IMR-90 (cell line): ENCODE measurements at regions not wholly inside any gene's neighbourhood (a gene's known extent, or its start where the extent isn't known, plus 50 kb on each side); places are given as distances from the start of the nearest gene placed in this dataset.

Source experiments
- ATAC-seq: fragments of 200-7000 bp; cut with Tn5 transposase; 2 replicates; pipeline ENCODE4 v1.9.1; 2020; ENCODE audit warnings: low read depth, mild to moderate bottlenecking, moderate library complexity
- BruUV-seq: library from RNA; stranded (reverse); fragments of 400-500 nt; replicated peaks from 2 replicates; lab custom pipeline; 2021; lab: Mats Ljungman, UMichigan
- CTCF ChIA-PET: fragments of 300-600 bp; formaldehyde crosslinking; extraction: SDS; loops from one replicate; lab custom pipeline; 2021; ENCODE audit warnings: antibody characterized with exemption; lab: Yijun Ruan, JAX
- POLR2A ChIA-PET: fragments of 300-600 bp; sonication (Branson Sonifier 250); formaldehyde crosslinking; loops from one replicate; lab custom pipeline; 2022; ENCODE audit warnings: antibody characterized with exemption; ENCODE audit not compliant: unreplicated experiment; lab: Charles Lee
- DNase-seq: peaks from one replicate; pipeline ENCODE4 v3.0.0; 2013
- H2AFZ ChIP-seq: replicated peaks from 2 replicates; pipeline ENCODE3; 2013; ENCODE audit warnings: low read length, mild to moderate bottlenecking; ENCODE audit not compliant: poor library complexity
- H2AK5ac ChIP-seq: 2 replicates; pipeline ENCODE4 v1.6.1; 2013; ENCODE audit warnings: low read depth, low read length, inconsistent platforms
- H2AK9ac ChIP-seq: replicated peaks from 2 replicates; pipeline ENCODE3; 2013; ENCODE audit warnings: mild to moderate bottlenecking, low read depth, low read length, moderate library complexity; ENCODE audit not compliant: poor library complexity
- H2BK120ac ChIP-seq: 2 replicates; pipeline ENCODE4 v1.6.1; 2013; ENCODE audit warnings: low read depth, low read length, inconsistent platforms
- H2BK15ac ChIP-seq: 3 replicates; pipeline ENCODE4 v1.6.1; 2013; ENCODE audit warnings: low read depth, low read length, inconsistent platforms
- H2BK20ac ChIP-seq: 2 replicates; pipeline ENCODE4 v1.6.1; 2013; ENCODE audit warnings: low read depth, mild to moderate bottlenecking, inconsistent platforms, low read length, moderate library complexity
- H2BK5ac ChIP-seq: 2 replicates; pipeline ENCODE4 v1.6.1; 2013; ENCODE audit warnings: mild to moderate bottlenecking, low read depth, low read length, inconsistent platforms; ENCODE audit not compliant: poor library complexity, severe bottlenecking
- H3K14ac ChIP-seq: replicated peaks from 2 replicates; pipeline ENCODE4 v1.6.1; 2013; ENCODE audit warnings: low read depth, low read length, inconsistent platforms
- H3K18ac ChIP-seq: 2 replicates; pipeline ENCODE4 v1.6.1; 2013; ENCODE audit warnings: low read depth, low read length, control low read depth
- H3K23ac ChIP-seq: 2 replicates; pipeline ENCODE4 v1.6.1; 2013; ENCODE audit warnings: low read depth, low read length, inconsistent platforms
- H3K27ac ChIP-seq: 2 replicates; pipeline ENCODE4 v1.5.1; 2013; ENCODE audit warnings: mild to moderate bottlenecking, control low read depth, low read length; ENCODE audit not compliant: insufficient read depth
- H3K27me3 ChIP-seq: 2 replicates; pipeline ENCODE4 v1.6.1; 2013; ENCODE audit warnings: low read length; ENCODE audit not compliant: control insufficient read depth, insufficient read depth
- H3K36me3 ChIP-seq: 2 replicates; pipeline ENCODE4 v1.6.1; 2013; ENCODE audit warnings: low read length, mixed read lengths; ENCODE audit not compliant: control insufficient read depth, insufficient read depth
- H3K4ac ChIP-seq: 2 replicates; pipeline ENCODE4 v1.6.1; 2013; ENCODE audit warnings: low read depth, low read length, inconsistent platforms
- H3K4me1 ChIP-seq: 2 replicates; pipeline ENCODE4 v1.6.1; 2013; ENCODE audit warnings: low read length, mixed read lengths; ENCODE audit not compliant: control insufficient read depth, insufficient read depth
- H3K4me2 ChIP-seq: 2 replicates; pipeline ENCODE4 v1.6.1; 2013; ENCODE audit warnings: low read depth, mild to moderate bottlenecking, control low read depth, low read length, moderate library complexity
- H3K4me3 ChIP-seq: 2 replicates; pipeline ENCODE4 v1.5.1; 2013; ENCODE audit warnings: low read depth, mild to moderate bottlenecking, control low read depth, low read length, moderate library complexity; ENCODE audit not compliant: insufficient read depth
- H3K56ac ChIP-seq: 2 replicates; pipeline ENCODE4 v1.6.1; 2013; ENCODE audit warnings: low read length, inconsistent platforms; ENCODE audit not compliant: insufficient read depth; ENCODE audit errors: extremely low read depth
- H3K79me1 ChIP-seq, 2 experiments: 2 replicates each; pipeline ENCODE4 v1.6.1; 2013; ENCODE audit warnings: low read length in 2 of 2, inconsistent platforms in 1 of 2, low read depth in 1 of 2
- H3K9ac ChIP-seq: 2 replicates; pipeline ENCODE4 v1.6.1; 2013; ENCODE audit warnings: low read depth, low read length, control low read depth
- H3K9me1 ChIP-seq: 2 replicates; pipeline ENCODE4 v1.6.1; 2013; ENCODE audit warnings: low read length, inconsistent platforms; ENCODE audit not compliant: insufficient read depth
- H3K9me3 ChIP-seq: 2 replicates; pipeline ENCODE4 v1.6.1; 2013; ENCODE audit warnings: low read length; ENCODE audit not compliant: control insufficient read depth, insufficient read depth
- H4K20me1 ChIP-seq: 2 replicates; pipeline ENCODE4 v1.6.1; 2013; ENCODE audit warnings: low read length, inconsistent platforms; ENCODE audit not compliant: insufficient read depth
- H4K5ac ChIP-seq: 2 replicates; pipeline ENCODE4 v1.6.1; 2013; ENCODE audit warnings: mild to moderate bottlenecking, low read depth, low read length, control low read depth
- H4K8ac ChIP-seq, 2 experiments: 2 replicates each; pipeline ENCODE4 v1.6.1; 2013; ENCODE audit warnings: low read depth in 2 of 2, low read length in 2 of 2, control low read depth in 1 of 2, inconsistent platforms in 1 of 2
- H4K91ac ChIP-seq: 2 replicates; pipeline ENCODE4 v1.6.1; 2013; ENCODE audit warnings: low read depth, low read length, inconsistent platforms; ENCODE audit not compliant: insufficient read depth
- BHLHE40 ChIP-seq: fragments of 150-350 bp; IDR thresholded peaks from 2 replicates; pipeline ENCODE4 v1.6.1; 2016; ENCODE audit warnings: mild to moderate bottlenecking, low read depth, low read length
- CEBPB ChIP-seq: IDR thresholded peaks from 2 replicates; pipeline ENCODE4 v1.6.1; 2012; ENCODE audit warnings: low read depth, low read length, improper control_type of control experiment
- CHD1 ChIP-seq: IDR thresholded peaks from 2 replicates; pipeline ENCODE4 v1.6.1; 2012; ENCODE audit warnings: low read depth, low read length, improper control_type of control experiment
- FOS ChIP-seq: fragments of 150-350 bp; IDR thresholded peaks from 2 replicates; pipeline ENCODE4 v1.6.1; 2016; ENCODE audit warnings: low read depth, low read length
- MAFK ChIP-seq: IDR thresholded peaks from 2 replicates; pipeline ENCODE4 v1.6.1; 2012; ENCODE audit warnings: low read depth, low read length, improper control_type of control experiment
- MAZ ChIP-seq: IDR thresholded peaks from 2 replicates; pipeline ENCODE4 v1.6.1; 2012; ENCODE audit warnings: low read depth, mild to moderate bottlenecking, low read length, improper control_type of control experiment, moderate library complexity, borderline replicate concordance
- MXI1 ChIP-seq: IDR thresholded peaks from 2 replicates; pipeline ENCODE4 v1.6.1; 2012; ENCODE audit warnings: low read depth, mild to moderate bottlenecking, low read length, moderate library complexity, borderline replicate concordance
- NFE2L2 ChIP-seq: fragments of 150-350 bp; IDR thresholded peaks from 2 replicates; pipeline ENCODE4 v1.6.1; 2016; ENCODE audit warnings: low read depth, mild to moderate bottlenecking, low read length
- POLR2A ChIP-seq: IDR thresholded peaks from 2 replicates; pipeline ENCODE4 v1.6.1; 2012; ENCODE audit warnings: mild to moderate bottlenecking, low read depth, low read length
- RAD21 ChIP-seq: IDR thresholded peaks from 2 replicates; pipeline ENCODE4 v1.6.1; 2012; ENCODE audit warnings: low read length, improper control_type of control experiment
- RCOR1 ChIP-seq: IDR thresholded peaks from 2 replicates; pipeline ENCODE4 v1.6.1; 2012; ENCODE audit warnings: mild to moderate bottlenecking, low read length, improper control_type of control experiment; ENCODE audit not compliant: insufficient replicate concordance
- RFX5 ChIP-seq: IDR thresholded peaks from 2 replicates; pipeline ENCODE4 v1.8.0; 2012; ENCODE audit warnings: low read depth, mild to moderate bottlenecking, low read length, moderate library complexity
- SMC3 ChIP-seq: fragments of 150-350 bp; IDR thresholded peaks from 2 replicates; pipeline ENCODE4 v1.6.1; 2016; ENCODE audit warnings: low read depth, mild to moderate bottlenecking, antibody characterized with exemption, low read length, moderate library complexity
- WGBS, 2 experiments: methylation state at CpG; one replicate each; pipeline versions ENCODE4 v1.1.5 to v1.1.7; 2013; ENCODE audit warnings: missing lambda C conversion rate in 2 of 2; ENCODE audit not compliant: insufficient read length in 1 of 2; ENCODE audit errors: extremely low coverage in 2 of 2; 5-methylcytosine and 5-hydroxymethylcytosine counted together
- dilution Hi-C: fragments of 300-500 bp; cut with HindIII; formaldehyde crosslinking; loops from one replicate; pipeline ENCODE4 v1.14.3; 2018; ENCODE audit warnings: low sequenced_read_pairs; ENCODE audit not compliant: unreplicated experiment
- in situ Hi-C: fragments of 300-500 bp; cut with MboI; formaldehyde crosslinking; loops from 3 replicates; pipeline ENCODE4 v1.14.3; 2019; ENCODE audit warnings: low sequenced_read_pairs, inconsistent platforms, mixed read lengths
- intact Hi-C: fragments of 100-400 bp; cut with micrococcal nuclease; formaldehyde crosslinking; loops from 2 replicates; pipeline ENCODE4 v1.10.0; 2022
- TF ChIP-seq, protein P1 (sequence below): fragments of 150-350 bp; IDR thresholded peaks from 2 replicates; pipeline ENCODE4 v1.6.1; 2017; ENCODE audit warnings: mild to moderate bottlenecking, antibody characterized with exemption, low read length, low read depth
- TF ChIP-seq, protein P2 (sequence below): fragments of 150-350 bp; IDR thresholded peaks from 2 replicates; pipeline ENCODE4 v1.6.1; 2016; ENCODE audit warnings: low read depth, mild to moderate bottlenecking, low read length, moderate library complexity, borderline replicate concordance
- TF ChIP-seq, protein P3 (sequence below): conservative IDR thresholded peaks from 2 replicates; pipeline ENCODE4 v1.5.1; 2012; ENCODE audit warnings: mild to moderate bottlenecking, low read depth, low read length, improper control_type of control experiment

DNA sequence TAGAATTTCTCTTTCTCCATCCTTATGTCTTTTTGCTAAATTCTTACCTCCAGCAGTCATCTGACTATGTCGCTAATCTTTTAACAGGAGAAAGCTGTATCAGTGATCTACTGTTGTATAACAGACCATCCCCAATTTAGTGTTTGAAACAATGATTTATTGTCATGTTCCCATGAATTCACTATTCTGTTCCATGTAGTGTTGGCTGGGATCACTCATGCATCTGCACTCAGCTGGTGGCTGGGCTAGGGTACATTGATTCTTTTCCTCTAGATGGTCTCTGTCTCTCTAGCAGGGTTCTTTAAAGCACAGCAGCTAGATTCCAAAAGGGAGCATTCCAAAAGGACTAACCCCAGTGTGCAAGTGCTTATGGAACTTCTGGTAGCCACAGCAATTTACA is 184.2 kb upstream of the FANCL start:
- no peak overlapping the region for H3K4ac ChIP-seq
- no TSS peak for BruUV-seq
- POLR2A ChIA-PET, result no interaction called here
- H2AFZ ChIP-seq, result no peak overlapping the region
- H3K4me1 ChIP-seq, result no peaks in the 10 kb centered on the region
- TF ChIP-seq CHD1 (no peak), SMC3 (no peak), RFX5 (no peak), CEBPB (no peak), MAFK (no peak), NFE2L2 (no peak), POLR2A (no peak), BHLHE40 (no peak), RAD21 (no peak), MAZ (no peak), MXI1 (no peak), RCOR1 (no peak), FOS (no peak)
- TF ChIP-seq, protein P1, sequence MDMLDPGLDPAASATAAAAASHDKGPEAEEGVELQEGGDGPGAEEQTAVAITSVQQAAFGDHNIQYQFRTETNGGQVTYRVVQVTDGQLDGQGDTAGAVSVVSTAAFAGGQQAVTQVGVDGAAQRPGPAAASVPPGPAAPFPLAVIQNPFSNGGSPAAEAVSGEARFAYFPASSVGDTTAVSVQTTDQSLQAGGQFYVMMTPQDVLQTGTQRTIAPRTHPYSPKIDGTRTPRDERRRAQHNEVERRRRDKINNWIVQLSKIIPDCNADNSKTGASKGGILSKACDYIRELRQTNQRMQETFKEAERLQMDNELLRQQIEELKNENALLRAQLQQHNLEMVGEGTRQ, result no peak
- TF ChIP-seq, protein P2, sequence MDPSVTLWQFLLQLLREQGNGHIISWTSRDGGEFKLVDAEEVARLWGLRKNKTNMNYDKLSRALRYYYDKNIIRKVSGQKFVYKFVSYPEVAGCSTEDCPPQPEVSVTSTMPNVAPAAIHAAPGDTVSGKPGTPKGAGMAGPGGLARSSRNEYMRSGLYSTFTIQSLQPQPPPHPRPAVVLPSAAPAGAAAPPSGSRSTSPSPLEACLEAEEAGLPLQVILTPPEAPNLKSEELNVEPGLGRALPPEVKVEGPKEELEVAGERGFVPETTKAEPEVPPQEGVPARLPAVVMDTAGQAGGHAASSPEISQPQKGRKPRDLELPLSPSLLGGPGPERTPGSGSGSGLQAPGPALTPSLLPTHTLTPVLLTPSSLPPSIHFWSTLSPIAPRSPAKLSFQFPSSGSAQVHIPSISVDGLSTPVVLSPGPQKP, result no peak
- TF ChIP-seq, protein P3, sequence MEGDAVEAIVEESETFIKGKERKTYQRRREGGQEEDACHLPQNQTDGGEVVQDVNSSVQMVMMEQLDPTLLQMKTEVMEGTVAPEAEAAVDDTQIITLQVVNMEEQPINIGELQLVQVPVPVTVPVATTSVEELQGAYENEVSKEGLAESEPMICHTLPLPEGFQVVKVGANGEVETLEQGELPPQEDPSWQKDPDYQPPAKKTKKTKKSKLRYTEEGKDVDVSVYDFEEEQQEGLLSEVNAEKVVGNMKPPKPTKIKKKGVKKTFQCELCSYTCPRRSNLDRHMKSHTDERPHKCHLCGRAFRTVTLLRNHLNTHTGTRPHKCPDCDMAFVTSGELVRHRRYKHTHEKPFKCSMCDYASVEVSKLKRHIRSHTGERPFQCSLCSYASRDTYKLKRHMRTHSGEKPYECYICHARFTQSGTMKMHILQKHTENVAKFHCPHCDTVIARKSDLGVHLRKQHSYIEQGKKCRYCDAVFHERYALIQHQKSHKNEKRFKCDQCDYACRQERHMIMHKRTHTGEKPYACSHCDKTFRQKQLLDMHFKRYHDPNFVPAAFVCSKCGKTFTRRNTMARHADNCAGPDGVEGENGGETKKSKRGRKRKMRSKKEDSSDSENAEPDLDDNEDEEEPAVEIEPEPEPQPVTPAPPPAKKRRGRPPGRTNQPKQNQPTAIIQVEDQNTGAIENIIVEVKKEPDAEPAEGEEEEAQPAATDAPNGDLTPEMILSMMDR, result no peak
- DNase-seq, result no peak
- H2BK5ac ChIP-seq, result no peak overlapping the region
- no peak overlapping the region for H2AK5ac ChIP-seq
- no peak for ATAC-seq
- in situ Hi-C loops, result loop anchor here (25.0 kb wide), 1 partner anchor 288 kb away; no protein-coding TSS in a partner anchor
- no peak overlapping the region for H2AK9ac ChIP-seq
- H3K9ac ChIP-seq, result no peak overlapping the region
- H4K8ac ChIP-seq, result no peak overlapping the region
- no peak overlapping the region for H2BK15ac ChIP-seq
- no peaks in the 10 kb centered on the region for H3K36me3 ChIP-seq
- CTCF ChIA-PET, result no interaction called here
- H3K56ac ChIP-seq, result no peak overlapping the region
- no peak overlapping the region for H3K14ac ChIP-seq
- H2BK120ac ChIP-seq, result no peak overlapping the region
- H4K5ac ChIP-seq, result no peak overlapping the region
- H3K23ac ChIP-seq, result no peak overlapping the region
- intact Hi-C loops, result no loop called here
- no peak overlapping the region for H3K4me2 ChIP-seq
- H2BK20ac ChIP-seq, result no peak overlapping the region
- dilution Hi-C loops, result no loop called here
- H3K9me3 ChIP-seq, result no peaks in the 10 kb centered on the region
- no peak overlapping the region for H3K18ac ChIP-seq
- no peaks in the 10 kb centered on the region for H3K9me1 ChIP-seq
- no peaks in the 10 kb centered on the region for H4K20me1 ChIP-seq
- no peak overlapping the region for H4K91ac ChIP-seq
- no peak overlapping the region for H3K4me3 ChIP-seq
- H3K27ac ChIP-seq, result no peak overlapping the region
- H3K79me1 ChIP-seq, result no peaks in the 10 kb centered on the region
- H3K27me3 ChIP-seq, result peaks cover 7% of the 10 kb centered on the region
- no CpG with 5 or more reads among the region's 1 CpG for WGBS, 2 experiments
